Fibroblast of skin of back (primary cell): ENCODE measurements at regions not wholly inside any gene's neighbourhood (a gene's known extent, or its start where the extent isn't known, plus 50 kb on each side); places are given as distances from the start of the nearest gene placed in this dataset.
A peak's percentile ranks its signal among the peaks of the same experiment; 100 is the strongest.
"Not testable (repeated sequence)": the region's sequence is repeated elsewhere in the genome, so short reads cannot be mapped to it uniquely, and the experiment has no call there.

Experiments
- DNase-seq: peaks from one replicate; pipeline ENCODE4 v3.0.0-alpha.2; 2013

DNA sequence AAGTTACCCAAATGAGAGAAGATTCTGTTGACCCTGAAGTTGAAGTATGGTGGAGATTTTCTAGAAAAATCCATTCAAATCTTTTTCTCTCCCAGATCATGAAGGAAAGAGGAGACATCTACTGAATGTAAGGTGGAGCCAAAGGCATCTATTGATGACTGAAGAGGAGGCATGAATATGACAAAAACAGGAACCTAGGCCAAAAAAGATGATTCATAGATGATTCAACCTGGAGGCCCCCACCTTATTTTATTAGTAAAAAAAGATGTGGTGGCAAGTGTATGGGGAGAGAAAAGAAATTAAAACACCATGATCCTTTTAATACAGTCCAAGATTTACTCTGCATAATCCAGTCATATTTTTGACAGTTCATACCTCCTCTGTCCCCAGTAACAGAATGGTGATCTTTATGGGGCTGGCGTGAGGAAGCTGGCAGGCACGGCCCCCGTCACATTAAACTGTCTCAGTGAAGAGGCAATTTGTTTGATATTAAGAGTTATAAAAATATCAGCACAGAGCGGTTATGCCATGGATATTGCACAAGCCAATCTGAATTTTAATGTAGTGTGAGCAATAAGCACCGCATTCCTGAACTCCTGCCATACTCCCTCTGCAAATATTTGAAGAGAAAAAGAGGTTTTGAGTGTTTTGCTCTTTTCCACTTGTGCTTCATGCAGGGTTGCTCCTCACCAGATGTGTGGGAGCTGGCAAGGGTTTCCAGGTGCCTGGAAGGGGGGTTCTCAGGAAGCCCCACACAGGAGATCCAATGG lies 94.4 kb downstream of the TRIM43 start:
- DNase-seq: peak; percentile 72

- DNase-seq: peak; percentile 53
Measured at GRCh38 chr2:95687852-95688251, 96.1 kb downstream of the TRIM43 start.

DNA sequence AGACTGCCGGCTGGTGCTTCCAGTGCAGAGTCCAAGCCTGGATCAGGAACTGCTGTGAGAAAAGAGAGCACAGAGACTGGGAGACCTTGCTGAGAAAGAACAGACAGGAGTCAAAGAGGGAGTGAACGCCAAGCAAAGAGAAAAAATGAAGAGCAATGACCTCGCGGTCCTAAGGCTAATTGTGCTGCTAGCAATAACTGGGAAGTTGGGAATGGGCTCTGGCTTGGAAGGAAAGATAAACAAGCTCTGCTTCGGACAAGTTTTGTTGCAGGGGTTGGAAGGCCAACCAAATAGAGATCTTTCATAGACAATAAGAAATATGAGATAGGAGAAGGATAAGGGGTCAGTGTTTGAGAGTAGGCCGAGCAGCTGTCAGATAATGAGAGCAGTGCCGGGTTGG lies 99.4 kb downstream of the TRIM43 start:
- not testable (repeated sequence) for DNase-seq

- DNase-seq: not testable (repeated sequence)
Measured at GRCh38 chr2:95693071-95693846, 101.5 kb downstream of the TRIM43 start.

- DNase-seq: no peak
Measured at GRCh38 chr2:95695613-95696012, 103.8 kb downstream of the TRIM43 start.

DNA sequence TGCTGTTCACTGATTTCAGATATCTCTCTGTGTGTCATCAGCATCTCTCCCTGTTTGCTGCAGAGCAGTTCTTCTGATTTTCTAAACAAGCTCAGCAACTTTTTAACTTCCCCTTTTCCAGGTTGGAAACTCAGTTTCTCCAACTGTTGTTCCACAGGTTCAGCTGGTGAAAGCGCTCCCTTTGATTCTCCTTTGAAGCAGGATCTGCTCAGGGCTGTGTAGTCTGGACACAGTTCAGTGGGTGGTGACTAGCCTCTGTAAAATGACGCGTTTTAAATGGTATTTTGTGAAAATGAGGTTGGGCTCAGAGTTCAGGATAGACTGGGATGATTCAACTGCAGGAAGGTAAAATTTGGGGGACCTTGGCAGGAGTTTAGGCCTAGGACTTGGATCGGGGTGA lies 106.3 kb downstream of the TRIM43 start:
- peak; percentile 40 for DNase-seq

- not testable (repeated sequence) for DNase-seq
Measured at GRCh38 chr2:95699201-95700184, 107.7 kb downstream of the TRIM43 start.

DNA sequence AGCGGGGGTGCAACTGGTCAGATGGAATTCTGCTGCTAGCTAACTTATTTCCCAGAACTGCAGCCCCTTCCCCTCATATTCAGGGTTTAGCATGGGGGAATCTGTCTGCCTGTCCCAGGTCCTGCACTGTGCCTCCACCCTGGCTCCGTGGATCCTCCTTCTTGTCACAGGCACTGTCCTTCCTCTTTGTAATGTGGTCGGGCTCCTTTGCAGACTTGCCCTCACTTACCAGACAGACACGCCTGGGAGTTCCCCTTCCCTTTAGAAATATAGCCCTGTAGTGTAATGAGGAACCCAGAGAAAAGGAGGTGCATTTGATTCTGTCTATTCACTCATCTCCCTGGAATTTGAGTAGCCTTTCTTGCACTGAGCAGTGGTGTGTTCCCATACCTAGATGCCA lies 108.7 kb downstream of the TRIM43 start:
- DNase-seq: no peak

GRCh38 chr2:95702471-95702870 lies 110.7 kb downstream of the TRIM43 start:
- no peak for DNase-seq

GRCh38 chr2:95707161-95707560 lies 115.4 kb downstream of the TRIM43 start:
- not testable (repeated sequence) for DNase-seq

- DNase-seq: no peak
Measured at GRCh38 chr2:95707837-95708236, 116.0 kb downstream of the TRIM43 start.

- DNase-seq: no peak
Measured at GRCh38 chr2:95709831-95710230, 118.0 kb downstream of the TRIM43 start.

GRCh38 chr2:95713470-95714177 lies 121.8 kb downstream of the TRIM43 start:
- DNase-seq: not testable (repeated sequence)

DNA sequence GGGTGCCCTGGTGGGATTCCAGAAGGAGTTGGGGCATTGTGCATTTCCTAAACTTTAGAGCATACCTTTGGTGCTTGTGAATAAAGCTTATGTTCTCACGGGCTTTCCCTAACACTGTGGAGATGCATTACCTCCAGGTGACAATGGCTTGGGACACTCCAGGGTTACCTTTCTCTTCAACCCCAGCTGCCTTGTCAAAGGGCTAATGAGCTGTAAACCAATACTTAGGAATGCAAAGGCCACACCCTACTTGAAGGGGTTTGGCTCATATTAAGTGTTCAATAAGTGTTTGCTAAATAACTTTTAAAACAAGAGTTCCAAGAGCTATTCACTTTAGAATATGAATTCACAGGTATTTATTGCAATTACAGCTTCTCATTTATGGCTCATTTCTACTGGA lies 122.6 kb downstream of the TRIM43 start:
- not testable (repeated sequence) for DNase-seq

DNA sequence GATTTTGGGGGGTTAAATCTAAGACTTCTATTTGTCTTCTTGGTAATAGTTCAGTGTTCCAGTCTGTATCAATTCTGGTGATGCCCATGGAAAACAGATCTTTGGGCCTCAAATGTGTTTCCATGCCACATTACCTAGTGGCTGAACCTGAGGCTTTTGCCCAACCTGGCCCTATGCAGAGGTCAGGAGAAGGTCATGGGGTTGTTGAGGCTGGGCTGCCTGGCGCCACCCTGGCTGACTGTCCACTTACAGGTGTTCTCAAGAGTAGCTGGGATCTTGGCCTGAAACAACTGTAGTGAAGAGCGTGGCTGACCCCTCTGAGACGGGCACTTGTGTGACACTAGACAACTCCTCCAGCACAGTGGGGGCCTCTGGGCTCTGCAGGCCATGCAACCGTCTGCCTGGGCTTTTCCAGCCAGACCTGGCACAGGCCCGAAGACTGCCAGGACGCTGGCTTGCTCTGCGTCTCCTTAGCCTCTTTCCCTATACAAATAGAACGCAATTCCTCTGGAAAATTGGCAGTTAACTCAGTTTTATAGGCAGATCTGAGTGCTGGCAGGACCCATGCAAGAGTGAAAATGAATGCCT lies 127.8 kb downstream of the TRIM43 start:
- no peak for DNase-seq

- DNase-seq: no peak
Measured at GRCh38 chr2:95721726-95722125, 129.9 kb downstream of the TRIM43 start.

DNA sequence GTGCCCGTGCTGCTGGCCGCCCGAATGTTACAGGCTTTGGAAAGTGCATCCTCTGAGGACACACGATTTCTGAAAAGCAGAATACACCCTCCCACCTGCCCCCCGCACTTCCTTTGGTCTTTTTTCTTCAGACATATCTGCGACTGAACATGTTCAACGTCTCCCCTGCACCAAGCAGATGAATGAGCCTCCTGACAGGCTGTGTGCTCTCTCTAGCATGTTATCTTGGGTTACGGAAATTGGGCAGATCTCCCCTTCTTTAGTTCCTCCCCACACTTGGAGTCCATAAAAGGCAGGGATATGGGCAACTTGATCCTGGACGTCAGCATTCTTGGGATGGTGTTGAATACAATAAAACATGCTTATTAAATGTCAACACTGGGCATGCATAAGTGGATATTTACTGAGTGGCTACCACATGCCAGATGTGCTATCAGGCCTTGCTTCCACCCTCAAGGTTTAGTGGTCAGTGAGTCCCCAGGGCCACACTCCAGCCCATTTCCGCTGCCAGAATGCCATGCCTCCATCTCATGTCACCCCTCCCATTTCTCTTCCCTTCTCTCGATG lies 130.4 kb downstream of the TRIM43 start:
- DNase-seq: no peak

DNA sequence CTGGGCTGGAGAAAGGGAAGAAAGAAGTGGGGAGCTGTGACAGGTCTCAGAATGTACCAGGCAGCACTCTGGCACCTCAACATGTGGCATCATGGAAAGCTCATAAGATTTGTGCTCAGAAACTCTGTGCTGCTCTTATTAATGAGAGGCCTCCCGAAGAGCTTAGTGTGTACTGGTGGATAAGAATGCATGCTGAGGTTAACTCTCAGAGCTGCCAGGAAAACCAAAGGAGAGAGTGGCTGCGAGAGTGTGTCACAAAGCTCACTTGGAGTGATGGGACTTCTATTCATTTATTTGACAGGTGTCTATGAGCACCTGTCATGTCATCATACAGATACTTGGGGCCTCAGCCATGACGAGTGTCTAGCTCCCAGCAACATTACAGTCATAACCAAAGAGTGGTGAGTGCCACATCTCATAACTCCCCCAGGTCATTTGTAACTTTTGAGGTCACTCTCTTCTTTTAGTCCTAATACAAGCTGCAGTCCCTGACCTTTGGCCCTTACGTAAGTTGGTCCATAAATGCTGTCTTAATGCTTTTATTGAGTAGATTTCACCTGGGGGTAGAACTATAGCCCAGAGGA lies 131.9 kb downstream of the TRIM43 start:
- not testable (repeated sequence) for DNase-seq

- DNase-seq: peak; percentile 77
Measured at GRCh38 chr2:95725191-95725590, 133.4 kb downstream of the TRIM43 start.

- DNase-seq: peak; percentile 53
Measured at GRCh38 chr2:95725677-95726076, 133.9 kb downstream of the TRIM43 start.

DNA sequence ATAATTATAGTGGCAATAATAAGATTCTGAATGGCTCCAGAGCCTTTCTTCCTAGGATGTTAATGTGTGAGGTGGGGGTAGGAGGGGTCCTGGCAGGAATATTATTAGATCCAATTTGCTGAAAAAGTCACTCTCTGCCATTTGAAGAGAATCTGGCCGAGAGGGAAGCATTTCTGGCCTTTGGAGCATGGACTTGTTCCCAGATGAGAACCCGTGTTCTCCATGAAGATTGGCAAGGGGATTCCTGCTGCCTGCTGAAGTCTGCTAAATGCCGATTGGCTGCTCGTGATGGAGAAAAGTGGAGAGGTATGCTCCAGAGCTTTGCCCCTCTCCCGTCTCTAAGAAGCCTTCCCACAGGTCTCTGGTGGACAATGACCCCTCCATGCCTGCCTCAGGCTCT lies 135.6 kb downstream of the TRIM43 start:
- not testable (repeated sequence) for DNase-seq
